HUDEP-2 (cell line): ENCODE measurements at regions not wholly inside any gene's neighbourhood (a gene's known extent, or its start where the extent isn't known, plus 50 kb on each side); places are given as distances from the start of the nearest gene placed in this dataset.
"Not testable (repeated sequence)": the region's sequence is repeated elsewhere in the genome, so short reads cannot be mapped to it uniquely, and the experiment has no call there.

ENCODE experiments used
- DNase-seq, 76 experiments: peaks; one replicate each; lab custom pipeline; 2025; ENCODE audit not compliant: unreplicated experiment in 76 of 76; lab: John Stamatoyannopoulos, UW

- no peak for DNase-seq
Observed at GRCh38 chr10:45564303-45564959, 108.1 kb downstream of the ZFAND4 start.

GRCh38 chr10:45561952-45562351 is 110.6 kb downstream of the ZFAND4 start:
- no peak for DNase-seq

DNA sequence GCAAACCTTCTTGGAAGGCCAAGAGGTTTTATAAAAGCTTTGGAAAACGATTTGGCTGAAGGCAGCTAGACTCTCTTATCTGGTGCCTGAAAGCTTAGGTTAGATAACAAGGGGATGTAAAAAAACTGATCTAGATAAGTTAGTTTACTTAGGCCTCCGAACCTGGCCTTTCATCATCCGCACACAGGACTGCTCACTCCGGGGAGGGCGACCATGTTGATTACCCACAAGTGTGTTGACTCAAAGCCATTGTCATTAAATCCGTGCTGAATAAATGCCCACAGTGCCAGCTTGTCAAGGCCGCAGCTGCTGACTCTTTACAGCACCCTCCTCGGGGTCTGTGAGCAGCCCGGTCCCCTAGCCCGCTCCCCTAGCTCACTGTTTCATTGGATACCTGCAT is 112.3 kb downstream of the ZFAND4 start:
- no peak for DNase-seq

DNA sequence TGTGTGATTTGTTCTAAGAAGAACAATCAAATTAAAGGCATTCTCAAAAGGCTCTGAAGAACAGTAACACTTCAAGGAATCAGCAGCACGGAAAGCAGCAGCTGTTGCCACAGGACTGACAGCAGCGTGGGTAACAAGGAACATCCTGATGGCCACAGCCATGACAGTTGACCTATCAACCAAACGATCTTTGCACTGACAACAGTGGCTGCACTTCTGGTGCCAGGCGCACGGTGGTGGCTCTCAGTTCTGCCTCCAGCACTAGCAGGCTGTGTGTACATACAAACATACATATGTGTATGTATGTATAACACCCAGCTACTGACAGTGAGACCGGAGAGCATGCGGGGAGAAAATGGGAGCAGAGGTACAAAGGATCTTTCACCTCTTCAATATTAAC is 114.1 kb downstream of the ZFAND4 start:
- peak in 24 of 76 experiments; percentile 3 to 61 (median 26) for DNase-seq

DNA sequence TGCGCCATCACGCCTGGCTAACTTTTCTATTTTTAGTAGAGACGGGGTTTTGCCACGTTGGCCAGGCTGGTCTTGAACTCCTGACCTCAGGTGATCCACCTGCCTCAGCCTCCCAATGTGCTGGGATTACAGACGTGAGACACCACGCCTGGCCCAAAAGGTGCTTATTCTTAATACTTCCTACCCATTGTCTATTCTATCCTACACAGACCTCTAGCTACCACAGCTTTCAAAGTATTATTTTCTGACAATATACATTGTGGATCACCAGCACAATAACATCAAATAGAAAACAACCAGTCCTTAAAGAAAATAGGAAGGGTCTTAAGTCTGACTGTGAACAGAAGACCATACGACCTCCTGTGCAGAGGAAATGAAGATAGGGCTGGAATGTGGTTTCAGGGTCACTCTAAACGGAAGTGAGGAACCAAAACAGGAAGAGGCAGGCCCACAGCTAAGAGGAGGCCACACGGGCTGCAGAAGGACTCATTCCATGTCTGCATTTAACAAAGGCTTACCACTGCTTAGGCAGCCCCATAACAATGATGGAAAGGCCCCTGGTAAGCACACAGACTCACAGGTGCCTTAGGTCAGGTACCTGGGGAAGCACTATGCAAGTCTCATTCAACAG is 115.2 kb downstream of the ZFAND4 start:
- peak in 4 of 76 experiments; percentile 7 to 21 (median 16) for DNase-seq

DNA sequence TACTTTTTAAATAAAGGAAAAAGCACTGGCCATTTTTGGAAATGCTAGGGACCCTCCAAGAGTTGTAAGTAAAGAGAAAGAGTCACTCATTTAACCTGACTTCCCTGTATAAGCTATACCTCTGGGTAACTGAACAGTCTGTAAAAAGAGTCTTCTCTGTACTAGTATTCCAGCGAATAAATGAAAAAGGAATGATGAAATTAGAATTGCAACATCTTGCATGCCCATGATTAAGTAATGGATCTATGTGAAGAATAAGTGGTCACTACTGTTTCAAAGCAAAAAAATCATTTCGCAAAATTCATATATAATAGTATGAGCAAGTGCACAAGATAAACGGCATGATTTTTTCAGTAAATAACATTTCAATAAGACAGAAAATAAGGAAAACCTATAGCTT is 116.8 kb downstream of the ZFAND4 start:
- DNase-seq: no peak

GRCh38 chr10:45555332-45555731 is 117.2 kb downstream of the ZFAND4 start:
- DNase-seq: not testable (repeated sequence)

GRCh38 chr10:45553613-45554012 is 119.0 kb downstream of the ZFAND4 start:
- no peak for DNase-seq

DNA sequence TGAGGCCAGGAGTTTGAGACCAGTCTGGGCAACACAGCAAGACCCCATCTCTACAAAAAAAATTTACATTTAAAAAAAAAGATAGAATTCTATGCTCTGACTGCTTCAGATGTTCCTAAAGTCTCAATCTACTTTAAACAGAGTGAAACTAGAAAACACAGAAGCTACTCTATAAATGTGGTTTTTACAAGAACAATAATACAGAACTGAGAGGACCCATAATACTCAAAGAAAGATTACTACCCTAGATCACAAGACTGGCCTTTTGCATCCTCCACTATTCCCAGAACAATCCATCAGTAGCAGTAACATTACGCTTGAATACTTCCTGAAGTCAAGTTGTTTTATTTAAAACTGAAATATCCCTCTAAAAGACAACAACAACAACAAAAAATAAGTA is 119.4 kb downstream of the ZFAND4 start:
- no peak for DNase-seq

DNA sequence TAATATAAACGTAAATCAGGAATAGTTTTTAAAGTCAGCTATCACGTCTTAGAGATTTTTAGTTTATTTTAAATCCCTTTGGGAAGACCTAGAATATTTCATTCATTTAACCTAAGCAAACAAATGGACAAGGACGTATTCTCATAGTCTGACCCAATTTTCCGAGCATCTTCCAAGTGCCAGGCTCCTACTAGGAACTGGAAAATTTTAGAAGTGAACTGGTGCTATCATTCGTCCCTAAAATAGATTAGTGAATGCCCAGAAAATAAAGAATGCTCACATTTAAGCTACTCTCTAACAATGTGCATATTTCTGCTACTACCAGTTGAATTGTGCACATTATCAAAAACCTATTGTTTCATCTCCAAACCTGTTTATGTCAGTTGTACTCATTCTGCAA is 120.1 kb downstream of the ZFAND4 start:
- DNase-seq: no peak

GRCh38 chr10:45550903-45551786 is 121.4 kb downstream of the ZFAND4 start:
- no peak for DNase-seq

DNA sequence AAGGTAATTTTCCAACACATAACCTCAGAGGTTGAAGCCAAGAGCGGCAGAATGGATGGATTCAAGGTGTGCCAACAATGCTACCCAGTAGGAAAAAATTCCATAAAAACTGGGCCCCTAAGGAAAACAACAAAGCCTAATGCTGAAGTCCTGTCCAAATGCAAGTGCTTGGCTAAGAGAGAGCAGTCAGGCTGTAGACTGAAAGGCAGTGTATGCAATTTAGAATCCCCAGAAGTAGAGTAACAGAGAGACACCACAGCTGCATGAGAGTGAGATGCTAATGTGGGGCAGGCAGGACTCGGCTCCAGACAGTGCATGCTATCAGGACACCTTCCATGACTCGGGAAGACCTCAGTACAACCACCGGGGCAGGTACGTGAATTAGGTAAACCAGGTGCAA is 124.5 kb downstream of the ZFAND4 start:
- DNase-seq: no peak

DNA sequence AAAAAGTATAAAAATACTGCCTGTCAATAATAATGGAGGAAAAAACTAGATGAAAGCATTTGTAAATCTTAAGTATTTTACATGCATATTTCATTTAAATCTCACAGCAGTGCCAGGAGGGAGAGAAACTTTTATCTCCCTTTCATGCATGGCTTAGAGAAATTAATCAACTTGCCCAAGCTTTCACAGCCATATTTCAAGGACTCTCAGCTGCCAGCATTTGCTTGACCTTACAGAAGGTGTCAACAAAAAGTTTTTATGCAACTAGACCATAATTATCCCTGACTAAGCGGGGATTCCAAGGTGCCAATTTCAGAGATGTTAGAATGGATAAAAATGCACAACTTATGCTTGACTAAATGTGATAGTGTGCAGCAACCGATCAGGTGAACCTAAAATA is 125.4 kb downstream of the ZFAND4 start:
- no peak for DNase-seq

DNA sequence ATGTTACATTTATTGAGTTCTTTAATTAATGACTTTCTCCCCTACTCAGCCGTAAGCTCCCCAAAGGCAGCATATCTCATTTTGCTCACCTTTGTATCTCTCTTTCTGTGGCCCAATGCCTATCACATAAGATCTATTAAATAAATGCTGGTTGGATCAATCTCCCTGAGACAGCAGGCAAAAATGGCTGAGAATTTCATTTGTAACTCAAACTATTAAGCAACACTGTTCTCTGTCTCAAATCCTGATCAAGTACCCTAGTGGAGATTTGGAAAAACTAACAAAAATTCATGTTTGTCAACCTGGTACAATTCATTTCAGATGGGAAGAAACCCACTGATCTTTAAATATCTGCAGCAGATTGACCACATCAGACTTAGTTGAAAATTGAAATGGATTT is 127.4 kb downstream of the ZFAND4 start:
- DNase-seq: no peak

DNA sequence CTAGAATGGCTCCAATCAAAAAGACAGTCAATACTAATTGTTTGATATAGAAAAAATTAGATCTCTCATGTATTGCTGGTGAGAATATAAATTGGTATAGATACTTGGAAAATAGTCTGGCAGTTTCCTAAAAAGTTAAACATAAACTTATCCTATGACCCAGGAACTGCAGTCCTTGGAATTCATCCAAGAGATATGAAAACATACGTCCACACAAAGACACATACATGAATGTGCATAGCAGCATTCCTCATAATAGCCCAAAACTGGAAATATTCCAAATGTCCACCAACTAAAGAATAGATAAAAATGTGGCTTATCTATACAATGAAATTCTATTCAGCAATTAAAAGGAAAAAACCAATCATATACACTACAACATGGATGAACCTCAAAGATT is 128.4 kb downstream of the ZFAND4 start:
- peak in 2 of 76 experiments; percentile 2 to 5 for DNase-seq

GRCh38 chr10:45541032-45541431 is 131.5 kb downstream of the ZFAND4 start:
- DNase-seq: not testable (repeated sequence)

DNA sequence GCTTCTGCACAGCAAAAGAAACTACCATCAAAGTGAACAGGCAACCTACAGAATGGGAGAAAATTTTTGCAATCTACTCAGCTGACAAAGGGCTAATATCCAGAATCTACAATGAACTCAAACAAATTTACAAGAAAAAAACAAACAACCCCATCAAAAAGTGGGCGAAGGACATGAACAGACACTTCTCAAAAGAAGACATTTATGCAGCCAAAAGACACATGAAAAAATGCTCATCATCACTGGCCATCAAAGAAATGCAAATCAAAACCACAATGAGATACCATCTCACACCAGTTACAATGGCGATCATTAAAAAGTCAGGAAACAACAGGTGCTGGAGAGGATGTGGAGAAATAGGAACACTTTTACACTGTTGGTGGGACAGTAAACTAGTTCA is 132.0 kb downstream of the ZFAND4 start:
- not testable (repeated sequence) for DNase-seq

DNA sequence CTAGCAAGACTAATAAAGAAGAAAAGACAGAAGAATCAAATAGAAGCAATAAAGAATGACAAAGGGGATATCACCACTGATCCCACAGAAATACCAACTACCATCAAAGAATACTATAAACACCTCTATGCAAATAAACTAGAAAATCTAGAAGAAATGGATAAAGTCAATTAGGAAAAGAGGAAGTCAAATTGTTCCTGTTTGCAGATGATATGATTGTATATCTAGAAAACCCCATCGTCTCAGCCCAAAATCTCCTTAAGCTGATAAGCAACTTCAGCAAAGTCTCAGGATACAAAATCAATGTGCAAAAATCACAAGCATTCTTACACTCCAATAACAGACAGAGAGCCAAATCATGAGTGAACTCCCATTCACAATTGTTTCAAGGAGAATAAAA is 133.0 kb downstream of the ZFAND4 start:
- DNase-seq: not testable (repeated sequence)

GRCh38 chr10:45534572-45534971 is 138.0 kb downstream of the ZFAND4 start:
- DNase-seq: no peak

- no peak for DNase-seq
Observed at GRCh38 chr10:45532480-45532879, 140.1 kb downstream of the ZFAND4 start.

- DNase-seq: no peak
Observed at GRCh38 chr10:45526309-45526905, 146.2 kb downstream of the ZFAND4 start.
